ENCODE measurements at regions not wholly inside any gene's neighbourhood (a gene's known extent, or its start where the extent isn't known, plus 50 kb on each side); places are given as distances from the start of the nearest gene placed in this dataset.

DNA sequence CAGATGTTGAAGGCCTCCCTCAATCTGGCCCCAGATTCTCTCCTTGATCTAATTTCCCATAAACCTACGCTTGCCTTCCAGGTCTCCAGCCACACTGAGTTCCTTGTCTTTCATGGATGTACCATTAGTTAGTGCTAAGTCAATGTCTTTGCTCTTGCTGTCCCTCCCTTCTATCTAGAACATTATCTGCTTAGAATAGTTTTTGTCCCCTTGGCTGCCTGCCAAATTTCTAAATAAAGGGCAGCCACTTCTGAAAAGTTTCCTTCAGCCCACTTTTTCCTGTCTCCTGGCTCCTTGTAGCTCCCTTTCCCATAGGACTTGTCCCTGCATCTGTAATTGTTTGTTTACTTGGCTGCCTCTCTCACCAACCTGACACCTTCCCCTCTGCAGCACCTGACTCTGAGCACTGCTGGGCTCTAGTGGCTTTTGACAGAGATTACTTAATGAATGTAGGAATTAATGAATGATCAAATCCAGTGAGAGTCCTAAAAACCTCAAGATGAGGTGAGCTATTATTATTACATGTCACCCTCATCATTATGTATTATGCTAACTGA is 58.3 kb downstream of the CXCL12 start:
- no peak for DNase-seq (ENCODE audit: low spot score)

DNA sequence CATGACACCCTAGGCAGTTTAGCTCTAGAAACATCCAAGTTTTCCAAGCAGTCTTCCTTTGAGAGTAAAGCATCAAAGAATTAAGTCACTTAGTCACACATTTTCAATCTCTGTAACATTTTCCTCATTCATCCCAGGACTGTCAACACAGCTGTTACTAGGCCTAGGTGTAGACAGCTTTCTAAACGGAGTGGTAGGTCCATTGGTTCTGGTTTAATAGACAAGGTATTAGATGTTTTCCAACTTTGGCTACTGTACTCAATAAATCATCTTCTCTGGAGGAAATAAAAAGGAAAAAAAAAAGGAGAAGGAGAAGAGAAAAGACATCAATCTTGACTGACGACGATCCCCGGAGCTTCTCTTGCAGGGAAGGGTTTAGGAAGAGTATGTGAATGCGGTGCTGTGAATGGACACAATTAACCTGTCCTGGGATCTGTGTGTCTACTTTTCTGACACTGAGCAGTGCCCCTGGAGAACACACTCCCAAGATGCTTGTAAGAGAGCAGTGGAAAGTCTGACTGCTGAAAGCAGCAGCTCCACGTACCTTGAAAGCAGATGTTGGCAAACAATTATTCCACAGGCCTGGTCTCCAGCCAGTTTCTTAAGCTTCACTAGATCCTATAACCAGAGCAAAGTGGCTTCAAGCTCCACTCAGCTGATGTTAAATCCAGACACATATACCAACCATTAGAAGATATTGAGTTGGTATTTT is 59.1 kb downstream of the CXCL12 start:
- no peak for DNase-seq (ENCODE audit: low spot score)

DNA sequence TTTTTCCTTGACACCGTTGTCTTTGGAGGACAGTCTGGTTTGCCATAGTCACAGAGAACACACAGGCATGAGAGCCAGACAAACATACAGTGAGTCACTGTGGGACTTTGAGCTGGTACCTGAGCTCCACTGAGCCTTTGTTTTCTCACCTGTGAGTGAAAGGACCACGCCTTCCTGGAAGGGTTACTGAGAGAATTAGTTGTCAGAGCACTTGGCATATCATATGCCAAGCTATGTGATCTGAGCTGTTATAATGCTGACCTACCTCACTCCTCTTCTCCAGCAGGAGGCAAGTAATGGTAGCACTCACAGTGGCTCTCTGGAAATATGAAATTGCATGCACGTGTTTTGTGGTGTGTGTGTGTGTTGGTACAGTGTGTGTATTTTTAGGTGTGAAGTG is 59.7 kb downstream of the CXCL12 start:
- no peak for DNase-seq (ENCODE audit: low spot score)

DNA sequence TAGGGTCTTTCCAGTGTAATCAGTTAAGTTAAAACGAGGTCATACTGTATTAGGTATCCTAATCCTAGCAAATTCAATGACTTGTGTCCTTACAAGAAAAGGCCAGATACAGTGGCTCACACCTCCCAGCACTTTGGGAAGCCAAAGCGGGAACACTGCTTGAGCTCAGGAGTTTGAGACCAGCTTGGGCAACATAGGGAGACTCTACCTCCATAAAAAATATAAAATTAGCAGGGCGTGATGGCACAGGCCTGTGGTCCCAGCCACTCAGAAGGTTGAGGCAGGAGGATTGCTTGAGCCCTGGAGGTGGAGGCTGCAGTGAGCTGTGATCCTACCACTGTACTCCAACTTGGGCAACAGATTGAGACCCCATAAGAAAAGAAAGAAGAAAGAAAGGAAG is 61.1 kb downstream of the CXCL12 start:
- DNase-seq (ENCODE audit: low spot score): no peak

DNA sequence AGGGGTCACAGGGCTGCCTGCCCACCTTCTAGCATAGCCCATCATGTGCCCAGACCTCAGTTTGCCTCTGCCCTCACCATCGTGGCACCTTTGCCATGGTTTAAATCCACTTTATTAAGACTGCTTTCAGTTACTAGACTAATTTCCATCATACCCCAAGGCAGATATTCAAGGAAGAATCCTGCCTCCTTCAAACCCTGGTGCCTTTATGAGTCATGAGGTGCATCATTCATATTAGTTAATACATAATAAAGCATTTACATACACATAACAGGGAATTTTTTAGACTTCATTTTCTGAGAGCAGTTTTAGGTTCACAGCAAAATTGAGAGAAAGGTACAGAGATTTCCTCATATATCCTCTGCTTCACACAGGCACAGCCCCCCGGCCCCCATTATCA is 62.8 kb downstream of the CXCL12 start:
- no peak for DNase-seq (ENCODE audit: low spot score)

DNA sequence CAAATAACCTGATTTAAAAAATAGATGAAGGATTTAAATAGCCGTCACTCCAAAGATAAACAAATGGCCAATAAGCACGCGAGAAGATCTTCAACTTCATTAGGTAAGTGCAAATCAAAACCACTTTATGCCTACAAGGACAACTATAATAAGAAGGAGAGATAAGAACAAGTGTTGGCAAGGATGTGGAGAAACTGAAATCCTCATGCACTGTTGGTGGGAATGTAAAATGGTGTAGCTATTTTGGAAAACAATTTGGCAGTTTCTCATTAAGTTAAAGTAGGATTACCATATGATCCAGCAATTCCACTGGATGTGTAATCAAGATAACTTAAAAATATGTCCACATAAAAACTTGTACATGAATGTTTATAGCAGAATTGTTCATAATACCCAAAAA is 64.1 kb downstream of the CXCL12 start:
- DNase-seq (ENCODE audit: low spot score): no peak

DNA sequence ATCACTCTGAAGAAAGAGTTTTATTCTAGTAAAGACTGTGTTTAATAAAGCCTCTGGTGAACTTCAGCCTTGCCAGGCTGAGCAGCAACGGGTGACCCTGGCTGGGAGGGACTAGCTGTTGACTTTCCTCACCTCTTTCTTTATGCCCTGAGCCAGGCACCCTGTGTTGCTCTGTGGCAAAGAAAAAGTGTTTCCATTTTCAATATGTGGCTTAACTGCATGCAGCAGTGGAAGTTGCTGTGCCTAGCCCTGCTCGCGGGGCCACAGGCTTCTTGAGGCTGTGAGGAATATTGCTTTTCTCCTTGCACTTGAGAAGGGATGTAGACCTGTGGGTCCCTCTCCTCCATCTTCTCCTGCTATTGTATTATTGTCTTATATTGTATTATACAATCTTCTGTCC is 67.0 kb downstream of the CXCL12 start:
- no peak for DNase-seq (ENCODE audit: low spot score)

DNA sequence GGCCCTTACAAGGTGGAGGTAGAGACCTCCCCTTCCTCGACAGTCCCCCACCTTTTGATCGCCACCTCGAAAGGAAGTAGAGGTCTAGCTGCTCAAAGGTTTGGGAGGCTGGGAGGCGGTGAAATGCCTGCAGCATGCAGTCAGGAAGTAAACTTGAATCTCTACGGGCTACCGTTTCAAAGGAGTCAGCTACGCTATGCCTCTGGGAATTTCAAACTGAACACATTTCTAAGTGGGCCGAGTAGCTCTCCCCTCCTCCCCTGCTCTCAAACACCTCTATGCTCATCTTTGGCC is 68.0 kb downstream of the CXCL12 start:
- DNase-seq (ENCODE audit: low spot score): no peak

DNA sequence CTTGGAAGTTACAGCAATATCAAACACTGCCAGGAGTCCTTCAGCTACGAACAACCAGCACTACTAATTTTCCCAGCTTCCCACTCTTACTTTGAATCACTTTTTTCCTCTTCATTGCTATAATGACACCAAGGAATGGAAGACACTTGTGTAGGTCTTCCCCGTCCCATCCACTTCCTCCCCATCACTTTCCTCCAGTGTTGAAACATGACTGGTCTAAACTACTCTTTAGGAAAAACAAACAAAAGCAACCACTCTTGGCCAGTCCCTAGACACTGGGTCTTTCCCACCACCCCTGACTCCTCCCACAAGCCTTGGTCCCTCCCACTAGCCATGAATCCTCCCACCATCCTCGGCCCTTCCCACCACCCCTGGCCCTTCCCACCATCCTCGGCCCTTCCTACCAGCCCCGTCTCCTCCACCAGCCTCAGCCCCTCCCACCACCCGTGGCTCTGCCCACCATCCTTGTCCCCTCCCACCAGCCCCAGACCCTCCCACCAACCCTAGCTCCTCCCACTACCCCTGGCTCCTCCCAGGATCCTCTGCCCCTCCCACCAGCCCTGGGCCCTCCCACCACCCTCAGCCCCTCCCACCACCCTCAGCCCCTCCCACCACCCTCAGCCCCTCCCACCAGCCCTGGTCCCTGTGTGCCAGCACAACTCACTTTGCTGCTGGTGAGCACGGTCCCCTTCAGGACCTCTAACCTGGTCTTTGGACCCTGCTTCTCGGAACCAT is 68.5 kb downstream of the CXCL12 start:
- DNase-seq (ENCODE audit: low spot score): no peak

DNA sequence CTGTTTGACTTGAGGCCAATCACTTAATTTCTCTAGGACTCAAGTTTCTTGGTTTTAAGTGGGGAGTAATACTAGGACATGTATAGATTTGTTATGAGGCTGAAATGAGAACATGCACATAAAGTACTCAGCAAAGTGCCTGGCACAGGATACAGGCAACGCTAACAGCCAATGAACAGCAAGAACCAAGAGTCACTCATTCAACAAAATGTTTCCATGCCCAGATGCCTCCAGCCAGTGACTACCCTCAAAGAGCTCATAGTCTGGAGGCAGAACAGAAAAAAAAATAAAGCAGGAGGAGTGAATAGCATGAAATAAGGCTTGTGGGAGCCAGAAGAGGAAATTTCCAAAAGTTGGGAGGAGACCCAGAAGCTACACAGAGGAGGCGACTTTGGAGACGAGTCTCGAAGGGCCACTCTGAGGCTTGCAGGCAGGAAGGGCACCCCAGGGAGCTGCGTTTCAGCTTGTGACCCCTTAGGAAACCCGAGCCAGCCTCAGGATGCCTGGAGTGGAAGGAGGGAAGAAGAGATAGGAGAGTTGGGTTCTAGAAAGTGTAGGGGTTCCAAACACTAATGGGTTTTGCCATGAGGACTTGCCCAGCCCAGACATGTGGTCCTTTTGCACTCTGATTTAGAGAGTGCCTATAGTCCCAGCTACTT is 70.0 kb downstream of the CXCL12 start:
- DNase-seq (ENCODE audit: low spot score): no peak

DNA sequence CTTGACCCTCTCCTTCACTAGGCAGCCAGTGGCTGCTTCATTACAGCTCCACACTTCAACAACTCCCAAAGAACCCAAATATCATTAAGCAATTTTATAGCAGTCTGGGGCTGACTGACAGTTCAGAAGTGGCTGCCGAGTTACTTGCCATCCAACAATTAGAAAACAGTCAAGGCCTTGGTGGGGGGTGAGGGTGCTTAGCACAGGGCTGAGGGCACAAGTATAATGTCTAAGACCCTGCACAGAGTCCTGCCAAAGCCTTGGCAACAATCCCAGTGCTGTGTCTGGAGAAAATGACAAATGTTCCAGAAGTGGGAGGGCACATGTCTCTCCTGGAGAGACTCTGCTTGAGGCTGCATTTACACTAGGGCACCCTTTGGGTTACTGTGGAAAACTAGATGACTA is 71.1 kb downstream of the CXCL12 start:
- DNase-seq (ENCODE audit: low spot score): no peak

DNA sequence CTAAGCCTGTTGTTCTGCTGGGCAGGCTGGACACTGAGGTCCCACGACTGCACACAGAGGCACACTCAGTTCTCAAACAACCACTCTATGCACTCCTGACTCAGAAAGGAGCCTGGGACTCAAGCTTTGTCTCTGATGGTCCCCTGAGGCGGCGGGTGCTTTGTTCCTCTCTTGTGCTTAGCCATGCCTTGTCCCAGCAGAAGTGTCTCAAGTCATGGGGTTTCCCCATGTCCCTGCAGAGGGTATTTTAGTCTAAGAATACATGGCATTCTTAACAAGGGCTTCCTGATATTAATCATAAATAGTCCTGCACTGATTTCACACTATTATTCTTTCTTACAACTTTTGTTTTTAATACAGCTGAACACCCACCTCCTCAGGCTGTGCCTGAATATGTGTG is 72.5 kb downstream of the CXCL12 start:
- DNase-seq (ENCODE audit: low spot score): no peak

DNA sequence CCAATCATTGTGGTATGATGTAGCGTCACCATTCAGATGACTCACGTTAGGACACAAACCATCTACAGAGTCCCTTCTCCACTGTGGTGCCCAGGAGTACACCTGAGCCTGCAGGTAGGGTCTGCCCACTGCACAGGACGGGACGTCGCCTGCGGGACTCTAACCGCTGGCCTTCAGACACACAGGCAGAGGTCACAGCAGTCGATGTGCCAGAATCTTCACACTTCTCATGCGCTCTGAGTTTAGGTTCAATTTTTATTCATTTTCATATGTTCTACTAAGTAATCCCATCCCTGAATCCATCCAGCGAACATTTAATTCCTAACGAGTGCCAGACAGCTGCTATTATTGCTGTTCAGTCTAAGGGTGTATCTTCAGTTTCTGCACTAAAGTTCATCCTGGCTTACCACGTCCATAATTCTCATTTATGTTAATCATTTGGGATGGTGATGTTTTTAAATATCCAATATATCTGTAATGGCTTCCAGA is 73.3 kb downstream of the CXCL12 start:
- no peak for DNase-seq (ENCODE audit: low spot score)

DNA sequence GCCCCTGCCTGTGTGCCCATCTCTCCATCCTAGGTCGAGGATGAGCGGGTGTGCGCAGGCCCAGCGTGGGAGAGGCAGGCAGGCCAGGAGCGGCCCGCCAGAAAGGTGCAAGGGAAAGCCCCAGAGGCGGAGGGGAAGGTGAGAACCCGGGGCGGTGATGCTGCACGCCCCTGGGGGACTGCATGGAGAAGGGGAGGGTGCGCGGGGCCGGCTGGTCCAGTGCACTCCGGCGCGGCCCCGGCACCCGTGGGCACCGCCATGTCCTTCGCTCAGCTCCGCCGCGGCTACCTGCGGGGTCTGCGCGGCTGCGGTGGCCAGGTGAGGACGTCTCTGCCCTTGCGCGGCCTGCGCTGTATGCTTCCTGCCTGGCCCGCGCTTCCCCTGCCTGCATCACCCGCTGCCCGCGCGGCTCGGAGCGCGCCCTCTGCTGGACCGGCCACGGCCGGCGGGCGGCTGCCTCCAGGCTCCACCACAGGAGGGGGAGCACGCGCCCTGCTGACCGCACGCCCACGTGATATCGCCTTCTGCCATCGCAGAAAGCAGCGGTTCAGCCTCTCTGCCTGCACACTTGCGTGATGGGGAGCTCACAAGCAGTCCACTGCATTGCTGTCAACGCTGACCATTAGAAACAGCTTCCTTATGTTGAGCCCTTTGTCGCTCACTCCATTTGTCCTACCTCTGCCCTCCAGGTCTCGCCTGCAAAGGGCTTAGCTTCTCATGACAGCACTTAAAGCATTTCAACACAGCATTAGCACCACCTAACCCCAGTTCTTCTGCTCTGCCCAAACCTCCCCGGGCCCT is 73.9 kb downstream of the CXCL12 start:
- DNase-seq (ENCODE audit: low spot score): no peak

DNA sequence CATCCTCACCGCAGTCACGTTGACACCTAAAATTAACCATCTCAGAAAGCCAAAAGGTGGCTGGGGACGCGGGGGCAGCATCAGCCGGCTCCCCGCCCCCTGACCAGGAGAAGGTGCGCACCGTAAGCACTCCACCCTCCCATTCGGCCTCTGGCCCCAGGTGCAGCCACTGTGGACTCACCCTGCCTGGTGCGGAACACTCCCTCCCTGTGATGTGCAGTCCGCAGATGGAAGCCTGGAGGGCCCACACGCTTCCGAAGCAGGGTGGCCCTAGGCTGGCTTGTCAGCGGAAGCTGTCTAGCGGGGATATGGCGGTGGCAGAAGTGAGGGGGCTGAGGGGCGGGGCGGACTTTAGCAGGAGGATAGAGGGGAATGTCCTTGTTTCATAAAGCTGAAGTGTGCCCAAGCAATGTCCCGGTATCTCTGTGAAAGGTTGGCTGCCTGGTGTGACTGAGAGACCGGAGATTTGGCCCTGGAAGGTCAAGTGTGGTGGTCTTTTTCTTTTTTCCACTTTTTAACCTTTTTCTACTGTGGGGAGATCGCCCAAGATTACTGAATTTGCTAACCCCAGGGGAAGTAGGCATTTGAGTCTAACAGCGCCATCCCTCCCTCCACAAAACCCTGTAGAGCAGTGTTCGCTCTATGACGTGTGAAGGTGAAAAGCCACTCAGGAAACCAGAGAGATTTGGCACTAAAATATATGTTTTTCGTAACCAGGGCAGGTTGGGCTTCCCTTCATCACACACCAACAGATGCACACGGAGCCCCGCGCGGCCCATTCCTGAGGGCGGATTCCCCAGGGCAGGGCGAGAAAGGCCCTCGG is 74.7 kb downstream of the CXCL12 start:
- no peak for DNase-seq (ENCODE audit: low spot score)

DNA sequence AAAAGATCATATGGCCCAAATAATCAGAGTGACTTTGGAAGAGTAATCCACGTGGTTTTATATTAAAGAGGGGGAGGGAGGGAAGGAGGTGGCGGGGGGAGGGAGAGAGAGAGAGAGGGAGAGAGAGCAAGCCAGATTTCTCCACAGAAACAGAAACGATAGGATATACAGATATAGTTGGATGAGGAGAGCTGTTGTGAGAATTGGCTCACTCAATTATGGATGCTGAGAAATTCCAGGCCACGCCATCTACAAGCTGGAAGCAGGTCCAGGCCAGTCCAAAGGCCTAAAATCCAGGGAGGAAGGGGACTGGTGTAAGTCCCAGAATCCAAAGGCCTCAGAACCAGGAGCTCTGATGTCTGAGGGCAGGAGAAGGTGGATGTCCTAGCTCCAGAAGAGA is 75.5 kb downstream of the CXCL12 start:
- DNase-seq (ENCODE audit: low spot score): no peak

DNA sequence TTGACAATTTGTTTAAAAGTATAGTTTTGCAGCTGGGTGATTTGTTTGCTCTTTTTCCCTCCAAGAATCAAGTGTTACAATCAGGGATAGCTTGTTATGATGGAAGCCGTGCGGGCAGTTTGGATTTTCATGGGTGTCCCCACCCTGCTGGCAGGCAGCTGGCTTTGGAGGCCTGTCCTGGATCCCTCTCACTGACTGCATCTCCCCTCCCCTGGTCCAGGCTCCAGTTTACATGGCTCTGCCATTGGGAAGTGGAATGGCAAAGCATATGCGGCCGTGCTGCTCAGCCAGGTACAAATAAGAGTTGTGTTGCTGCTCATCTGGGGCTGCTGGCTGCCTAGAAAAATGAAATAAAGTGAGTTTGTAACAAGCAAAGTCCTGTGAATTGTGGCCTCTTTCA is 76.0 kb downstream of the CXCL12 start:
- no peak for DNase-seq (ENCODE audit: low spot score)

DNA sequence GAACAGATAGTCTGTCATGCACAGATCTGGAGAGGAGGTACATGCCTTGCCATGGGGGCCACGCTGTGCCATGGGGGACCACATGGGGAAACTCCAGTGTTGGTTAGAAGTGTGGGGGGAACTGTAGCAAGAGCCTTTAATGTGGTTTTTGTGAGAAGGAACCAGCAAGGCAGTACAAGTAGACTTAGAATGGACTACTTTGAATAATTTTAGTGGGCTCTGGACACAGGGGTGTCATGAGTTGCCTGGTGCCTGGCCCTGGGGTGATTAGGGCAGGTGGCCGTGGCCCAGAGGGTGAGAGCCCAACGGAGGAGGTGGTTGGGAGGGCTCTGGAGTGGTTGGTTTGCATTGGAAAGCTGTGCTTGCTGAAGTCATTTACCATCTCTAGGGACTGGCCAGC is 77.2 kb downstream of the CXCL12 start:
- no peak for DNase-seq (ENCODE audit: low spot score)

DNA sequence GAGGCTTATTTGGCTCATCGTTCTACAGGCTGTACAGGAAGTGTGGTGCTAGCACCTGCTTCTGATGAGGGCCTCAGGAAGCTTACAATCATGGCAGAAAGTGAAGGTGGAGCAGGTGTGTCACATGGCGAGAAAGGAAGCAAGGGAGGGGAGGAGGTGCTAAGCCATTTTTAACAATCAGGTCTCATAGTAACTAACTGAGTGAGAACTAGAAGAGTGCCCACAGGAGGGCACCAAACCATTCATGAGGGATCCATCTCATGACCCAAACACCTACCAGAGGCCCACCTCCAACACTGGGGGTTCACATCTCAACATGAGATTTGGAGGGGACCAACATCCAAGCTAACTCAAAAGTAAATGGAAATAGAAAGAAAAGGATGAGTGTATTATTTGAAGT is 78.1 kb downstream of the CXCL12 start:
- DNase-seq (ENCODE audit: low spot score): no peak

DNA sequence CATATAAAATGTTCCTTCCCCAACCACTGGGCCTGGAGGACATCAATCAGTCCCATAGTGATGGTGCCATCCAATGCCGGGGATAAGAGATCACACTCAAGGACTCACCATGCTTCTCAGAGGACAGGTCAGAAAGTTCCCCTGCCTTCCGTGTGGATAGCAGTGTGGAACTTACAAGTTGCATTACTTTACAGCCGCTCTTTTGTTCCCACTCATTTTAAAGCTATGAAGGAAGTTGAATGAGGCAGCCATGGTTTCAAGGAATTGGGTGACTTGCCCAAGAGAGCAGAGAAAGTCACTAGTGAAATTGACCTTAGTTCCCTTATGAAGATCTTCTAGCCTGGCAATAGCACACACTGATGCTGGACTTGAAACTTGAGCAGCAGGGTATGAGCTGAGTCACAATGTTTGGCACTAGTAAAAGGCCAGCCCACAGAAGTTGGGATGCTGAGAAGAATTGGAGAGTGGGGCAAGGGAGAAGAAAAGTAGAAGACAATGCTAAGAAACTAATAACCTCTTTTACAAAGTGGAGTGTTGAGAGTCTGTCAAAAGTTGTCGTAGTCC is 78.7 kb downstream of the CXCL12 start:
- peak; percentile 5 for DNase-seq (ENCODE audit: low spot score)

DNA sequence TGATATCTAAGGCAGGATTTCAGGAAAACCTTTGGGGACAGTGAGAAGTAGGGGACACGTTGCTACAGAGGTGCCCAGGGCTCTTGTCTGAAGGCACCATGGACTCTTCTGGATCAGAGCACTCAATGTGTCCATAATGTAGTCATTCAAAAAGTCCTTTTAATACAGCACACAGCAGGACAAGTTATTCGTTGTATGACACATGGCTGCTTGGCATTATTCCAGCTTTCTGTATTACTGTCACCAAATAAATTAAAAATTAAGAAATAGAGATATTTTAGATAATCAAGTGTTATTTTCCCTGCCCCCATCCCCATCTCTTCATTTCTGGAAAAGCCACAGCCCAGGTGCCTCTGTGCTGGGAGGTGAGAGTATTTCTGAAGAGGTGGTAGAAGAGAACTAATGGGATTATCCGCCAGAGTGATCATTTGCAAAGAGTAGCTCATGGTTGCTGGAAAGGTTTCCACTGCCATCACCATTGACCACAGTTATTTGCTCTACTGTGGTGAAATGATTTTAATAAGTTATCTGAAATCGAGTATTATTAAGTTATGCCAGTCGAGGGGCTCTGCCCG is 83.0 kb downstream of the CXCL12 start:
- DNase-seq (ENCODE audit: low spot score): no peak
